CD14-positive monocyte (primary cell): ENCODE measurements at regions not wholly inside any gene's neighbourhood (a gene's known extent, or its start where the extent isn't known, plus 50 kb on each side); places are given as distances from the start of the nearest gene placed in this dataset.

Source experiments
- DNase-seq, 3 donors: peaks; one replicate each; pipeline ENCODE4 v3.0.0-alpha.2; 2011 to 2022
- H2AFZ ChIP-seq: 2 replicates; pipeline ENCODE4 v1.6.0; 2012; ENCODE audit warnings: mild to moderate bottlenecking, low read depth, low read length, inconsistent platforms; ENCODE audit not compliant: insufficient read depth, poor library complexity, severe bottlenecking
- H3K27ac ChIP-seq, 2 donors: 1 replicate in 1 of 2; 2 replicates in 1 of 2; pipeline ENCODE4 v1.5.1; 2012 to 2013; ENCODE audit warnings: low read length in 2 of 2, control low read depth in 1 of 2, inconsistent platforms in 1 of 2, low read depth in 1 of 2, mild to moderate bottlenecking in 1 of 2
- H3K27me3 ChIP-seq, 2 donors: one replicate each; pipeline versions ENCODE4 v1.6.0 to v1.6.1; 2011 to 2013; ENCODE audit warnings: low read length in 2 of 2; ENCODE audit not compliant: control insufficient read depth in 2 of 2, insufficient read depth in 2 of 2
- H3K36me3 ChIP-seq, 2 donors: replicated peaks in 1 of 2; 1 replicate in 1 of 2; 2 replicates in 1 of 2; pipeline versions ENCODE4 v1.5.1 to v1.6.1; 2012 to 2013; ENCODE audit warnings: low read length in 2 of 2, control low read depth in 1 of 2, inconsistent platforms in 1 of 2, mild to moderate bottlenecking in 1 of 2; ENCODE audit not compliant: insufficient read depth in 2 of 2, control insufficient read depth in 1 of 2
- H3K4me1 ChIP-seq, 2 donors: 1 replicate in 1 of 2; 2 replicates in 1 of 2; pipeline versions ENCODE4 v1.5.1 to v1.6.1; 2012 to 2013; ENCODE audit warnings: low read length in 2 of 2, control low read depth in 1 of 2, inconsistent platforms in 1 of 2, mild to moderate bottlenecking in 1 of 2, moderate library complexity in 1 of 2; ENCODE audit not compliant: insufficient read depth in 2 of 2, control insufficient read depth in 1 of 2
- H3K4me2 ChIP-seq: replicated peaks from 2 replicates; pipeline ENCODE3; 2012; ENCODE audit warnings: low read length, moderate library complexity, mild to moderate bottlenecking; ENCODE audit not compliant: poor library complexity, severe bottlenecking; ENCODE audit errors: extremely low read depth
- H3K4me3 ChIP-seq, 3 experiments: fragments of 200-600 bp in 1 of 3; sonication (generic) in 1 of 3; replicated peaks in 1 of 3; 1 replicate in 2 of 3; 2 replicates in 1 of 3; pipeline ENCODE4 v1.5.1; 2011 to 2013; ENCODE audit warnings: low read length in 3 of 3, mild to moderate bottlenecking in 3 of 3, control low read depth in 2 of 3, low read depth in 2 of 3, inconsistent platforms in 1 of 3, moderate library complexity in 1 of 3
- H3K79me2 ChIP-seq: 2 replicates; pipeline ENCODE4 v1.6.0; 2012; ENCODE audit warnings: mild to moderate bottlenecking, control low read depth, inconsistent platforms, low read length, moderate library complexity; ENCODE audit not compliant: insufficient read depth
- H3K9ac ChIP-seq: 2 replicates; pipeline ENCODE4 v1.6.0; 2017; ENCODE audit warnings: low read length, mild to moderate bottlenecking; ENCODE audit not compliant: insufficient read depth, poor library complexity, severe bottlenecking
- H3K9me3 ChIP-seq, 2 donors: replicated peaks in 1 of 2; 1 replicate in 1 of 2; 2 replicates in 1 of 2; pipeline versions ENCODE4 v1.5.1 to v1.6.1; 2012 to 2013; ENCODE audit warnings: low read length in 2 of 2, control low read depth in 1 of 2; ENCODE audit not compliant: control insufficient read depth in 1 of 2, insufficient read depth in 1 of 2
- H4K20me1 ChIP-seq: 2 replicates; pipeline ENCODE4 v1.6.0; 2012; ENCODE audit warnings: mild to moderate bottlenecking, low read length, control low read depth, moderate library complexity; ENCODE audit not compliant: insufficient read depth
- H3K27ac Mint-ChIP-seq, 7 donors: one replicate each; pipeline ENCODE4 v1.8.0; 2020; ENCODE audit warnings: mild to moderate bottlenecking in 7 of 7, mixed read lengths in 7 of 7, moderate library complexity in 6 of 7, inconsistent platforms in 2 of 7
- H3K27me3 Mint-ChIP-seq, 3 donors: one replicate each; pipeline ENCODE4 v1.8.0; 2021 to 2022; ENCODE audit warnings: low read depth in 3 of 3, mild to moderate bottlenecking in 3 of 3, mixed read lengths in 3 of 3, moderate library complexity in 3 of 3, inconsistent platforms in 1 of 3
- H3K36me3 Mint-ChIP-seq, 2 donors: one replicate each; pipeline ENCODE4 v1.8.0; 2020; ENCODE audit warnings: mixed read lengths in 2 of 2, inconsistent platforms in 1 of 2, mild to moderate bottlenecking in 1 of 2
- H3K4me1 Mint-ChIP-seq: one replicate; pipeline ENCODE4 v1.8.0; 2020; ENCODE audit warnings: mild to moderate bottlenecking, mixed read lengths
- H3K4me3 Mint-ChIP-seq, 2 donors: one replicate each; pipeline ENCODE4 v1.8.0; 2020; ENCODE audit warnings: mild to moderate bottlenecking in 2 of 2, mixed read lengths in 2 of 2, moderate library complexity in 1 of 2
- H3K9me3 Mint-ChIP-seq, 7 donors: one replicate each; pipeline ENCODE4 v1.8.0; 2020 to 2022; ENCODE audit warnings: mixed read lengths in 7 of 7, mild to moderate bottlenecking in 6 of 7, moderate library complexity in 6 of 7, inconsistent platforms in 2 of 7
- CTCF ChIP-seq: fragments of 200-600 bp; IDR thresholded peaks from one replicate; pipeline ENCODE4 v1.8.0; 2022; ENCODE audit warnings: antibody characterized with exemption, mild to moderate bottlenecking
- WGBS: methylation state at CpG from one replicate; pipeline ENCODE4 v1.1.5; 2013; ENCODE audit warnings: missing lambda C conversion rate; ENCODE audit not compliant: insufficient coverage; 5-methylcytosine and 5-hydroxymethylcytosine counted together
- intact Hi-C, 2 donors: fragments of 100-400 bp; cut with micrococcal nuclease; formaldehyde crosslinking; loops; one replicate each; pipeline versions ENCODE4 v1.15.0 to v1.15.1; 2023

DNA sequence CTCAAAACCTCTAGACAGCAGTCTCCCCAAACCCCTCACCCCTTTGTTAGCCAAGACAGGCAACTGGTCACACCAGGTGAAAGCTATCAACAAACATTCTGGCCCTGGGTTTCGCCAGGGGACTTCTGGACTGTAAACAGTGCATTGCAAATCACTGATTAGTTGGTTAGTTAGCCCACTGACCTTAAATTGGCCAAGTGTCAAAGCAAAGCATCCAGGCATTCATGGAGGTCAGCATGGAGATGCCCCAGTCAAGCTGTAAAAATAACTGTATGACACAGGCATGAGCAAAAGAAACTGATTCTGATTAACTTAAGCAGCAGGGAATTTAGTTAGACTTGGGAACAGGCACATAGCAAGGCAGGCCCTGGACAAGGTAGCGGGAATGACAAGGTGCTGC is 156.0 kb upstream of the TTC29 start:
- Histone ChIP-seq H3K9me3 (no peaks in the 10 kb centered on the region), H3K4me1 (no peaks in the 10 kb centered on the region), H3K4me2 (no peak overlapping the region), H3K27ac (no peak overlapping the region), H3K4me3 (no peak overlapping the region), H3K79me2 (no peaks in the 10 kb centered on the region), H3K27me3 (no peaks in the 10 kb centered on the region), H3K9ac (no peak overlapping the region), H2AFZ (no peak overlapping the region), H3K36me3 (no peaks in the 10 kb centered on the region), H4K20me1 (no peaks in the 10 kb centered on the region)
- H3K27ac Mint-ChIP-seq, result no peak overlapping the region
- H3K4me3 Mint-ChIP-seq, result no peak overlapping the region
- TF ChIP-seq CTCF, result no peak
- peaks cover 0 to 3% (median 0%) of the 10 kb centered on the region in 7 donors for H3K9me3 Mint-ChIP-seq
- no peaks in the 10 kb centered on the region for H3K36me3 Mint-ChIP-seq
- 71% methylated on average over 1 of the region's 2 CpGs for WGBS
- H3K27me3 Mint-ChIP-seq, result peaks cover 0 to 3% (median 1%) of the 10 kb centered on the region in 3 donors
- intact Hi-C loops, result loop anchor here in 1 of 2 donors (10.0 kb wide), 1 partner anchor 757 kb away; no protein-coding TSS in a partner anchor
- DNase-seq, result no peak
- no peaks in the 10 kb centered on the region for H3K4me1 Mint-ChIP-seq

- H3K4me3 Mint-ChIP-seq, result no peak overlapping the region
Observed at GRCh38 chr4:147102596-147102995, 156.9 kb upstream of the TTC29 start.

More at GRCh38 chr4:147102596-147102995, 156.9 kb upstream of the TTC29 start:
- no peaks in the 10 kb centered on the region for H3K9me3 ChIP-seq
- no peaks in the 10 kb centered on the region for H3K27me3 ChIP-seq
- no peaks in the 10 kb centered on the region for H3K4me1 ChIP-seq
- no peak overlapping the region for H2AFZ ChIP-seq
- Mint-ChIP-seq H3K9me3 (peaks cover 0 to 3% (median 0%) of the 10 kb centered on the region in 7 donors), H3K36me3 (no peaks in the 10 kb centered on the region), H3K27me3 (peaks cover 0 to 3% (median 1%) of the 10 kb centered on the region in 3 donors), H3K27ac (no peak overlapping the region), H3K4me1 (no peaks in the 10 kb centered on the region)
- TF ChIP-seq CTCF, result no peak
- no peaks in the 10 kb centered on the region for H3K36me3 ChIP-seq
- no CpG with 5 or more reads among the region's 1 CpG for WGBS
- no peak overlapping the region for H3K27ac ChIP-seq
- H3K4me2 ChIP-seq, result no peak overlapping the region
- intact Hi-C loops, result loop anchor here in 1 of 2 donors (10.0 kb wide), 1 partner anchor 758 kb away; no protein-coding TSS in a partner anchor
- H3K79me2 ChIP-seq, result no peaks in the 10 kb centered on the region
- no peak for DNase-seq
- no peak overlapping the region for H3K4me3 ChIP-seq
- H4K20me1 ChIP-seq, result no peaks in the 10 kb centered on the region
- H3K9ac ChIP-seq, result no peak overlapping the region
